Stimulated activated naive B cell treated with anti-CD40 and anti-IgM and Interleukin-4, amounts not matched to agents 10 μg/mL and 1 μg/mL and 100 μg/mL, for 72 hours (primary cell): ENCODE measurements at regions not wholly inside any gene's neighbourhood (a gene's known extent, or its start where the extent isn't known, plus 50 kb on each side); places are given as distances from the start of the nearest gene placed in this dataset.

Source experiments
- ATAC-seq, 2 donors: fragments of 150-1000 bp; cut with Tn5 transposase; replicated peaks; 2 replicates each; pipeline ENCODE4 v1.10.0; 2021; ENCODE audit warnings: moderate library complexity in 1 of 2
- DNase-seq: peaks from one replicate; pipeline ENCODE4 v3.0.0; 2021
- H3K27ac Mint-ChIP-seq: one replicate; pipeline ENCODE4 v1.8.0; 2022; ENCODE audit warnings: mild to moderate bottlenecking, mixed read lengths
- H3K27me3 Mint-ChIP-seq, 2 donors: one replicate each; pipeline ENCODE4 v1.8.0; 2022; ENCODE audit warnings: mixed read lengths in 2 of 2
- H3K36me3 Mint-ChIP-seq, 2 donors: one replicate each; pipeline ENCODE4 v1.8.0; 2022; ENCODE audit warnings: mixed read lengths in 2 of 2, mild to moderate bottlenecking in 1 of 2
- H3K4me1 Mint-ChIP-seq, 2 donors: one replicate each; pipeline ENCODE4 v1.8.0; 2022; ENCODE audit warnings: mixed read lengths in 2 of 2, mild to moderate bottlenecking in 1 of 2
- H3K4me3 Mint-ChIP-seq, 2 donors: one replicate each; pipeline ENCODE4 v1.8.0; 2022; ENCODE audit warnings: mild to moderate bottlenecking in 2 of 2, mixed read lengths in 2 of 2, moderate library complexity in 1 of 2
- H3K9me3 Mint-ChIP-seq, 2 donors: one replicate each; pipeline ENCODE4 v1.8.0; 2022; ENCODE audit warnings: mixed read lengths in 2 of 2, mild to moderate bottlenecking in 1 of 2

- H3K27me3 Mint-ChIP-seq, result no peaks in the 10 kb centered on the region
- no peaks in the 10 kb centered on the region for H3K9me3 Mint-ChIP-seq
- no peaks in the 10 kb centered on the region for H3K4me1 Mint-ChIP-seq
Observed at GRCh38 chrY:19055232-19056137, 281.9 kb upstream of the HSFY2 start.

GRCh38 chrY:19053806-19054205 lies 280.3 kb upstream of the HSFY2 start:
- H3K4me3 Mint-ChIP-seq, result no peak overlapping the region
- H3K9me3 Mint-ChIP-seq, result no peaks in the 10 kb centered on the region
- DNase-seq (no peak), ATAC-seq (no peak)
- H3K27me3 Mint-ChIP-seq, result no peaks in the 10 kb centered on the region
- no peaks in the 10 kb centered on the region for H3K36me3 Mint-ChIP-seq
- H3K4me1 Mint-ChIP-seq, result peaks cover 0 to 3% of the 10 kb centered on the region in 2 donors
- no peak overlapping the region for H3K27ac Mint-ChIP-seq

More at GRCh38 chrY:19055232-19056137, 281.9 kb upstream of the HSFY2 start:
- Mint-ChIP-seq H3K27ac (no peak overlapping the region), H3K36me3 (no peaks in the 10 kb centered on the region), H3K4me3 (no peak overlapping the region)
- no peak for ATAC-seq
- DNase-seq, result no peak

GRCh38 chrY:19051021-19051420 lies 277.5 kb upstream of the HSFY2 start:
- Mint-ChIP-seq H3K36me3 (no peaks in the 10 kb centered on the region), H3K27me3 (no peaks in the 10 kb centered on the region), H3K9me3 (no peaks in the 10 kb centered on the region), H3K4me1 (peaks cover 0 to 5% of the 10 kb centered on the region in 2 donors), H3K4me3 (no peak overlapping the region), H3K27ac (no peak overlapping the region)
- no peak for ATAC-seq
- DNase-seq, result no peak

- ATAC-seq (no peak), DNase-seq (no peak)
- H3K27ac Mint-ChIP-seq, result no peak overlapping the region
- peaks cover 0 to 3% of the 10 kb centered on the region in 2 donors for H3K9me3 Mint-ChIP-seq
- H3K4me3 Mint-ChIP-seq, result no peak overlapping the region
- no peaks in the 10 kb centered on the region for H3K4me1 Mint-ChIP-seq
- H3K36me3 Mint-ChIP-seq, result peaks cover 0 to 10% of the 10 kb centered on the region in 2 donors
- H3K27me3 Mint-ChIP-seq, result no peaks in the 10 kb centered on the region
Observed at GRCh38 chrY:19042984-19043442, 269.5 kb upstream of the HSFY2 start.

- H3K4me3 Mint-ChIP-seq, result no peak overlapping the region
- ATAC-seq, result no peak
- no peaks in the 10 kb centered on the region for H3K27me3 Mint-ChIP-seq
- no peak overlapping the region for H3K27ac Mint-ChIP-seq
- peaks cover 0 to 3% of the 10 kb centered on the region in 2 donors for H3K9me3 Mint-ChIP-seq
- peaks cover 0 to 10% of the 10 kb centered on the region in 2 donors for H3K36me3 Mint-ChIP-seq
- H3K4me1 Mint-ChIP-seq, result no peaks in the 10 kb centered on the region
- no peak for DNase-seq
Observed at GRCh38 chrY:19042306-19042958, 268.9 kb upstream of the HSFY2 start.

GRCh38 chrY:19026631-19027030 lies 253.1 kb upstream of the HSFY2 start:
- H3K27ac Mint-ChIP-seq, result no peak overlapping the region
- ATAC-seq (no peak), DNase-seq (no peak)
- no peaks in the 10 kb centered on the region for H3K9me3 Mint-ChIP-seq
- H3K36me3 Mint-ChIP-seq, result no peaks in the 10 kb centered on the region
- no peak overlapping the region for H3K4me3 Mint-ChIP-seq
- H3K27me3 Mint-ChIP-seq, result no peaks in the 10 kb centered on the region
- no peaks in the 10 kb centered on the region for H3K4me1 Mint-ChIP-seq

- H3K27me3 Mint-ChIP-seq, result no peaks in the 10 kb centered on the region
- no peaks in the 10 kb centered on the region for H3K4me1 Mint-ChIP-seq
- H3K27ac Mint-ChIP-seq, result no peak overlapping the region
- ATAC-seq, result no peak
- DNase-seq, result no peak
- H3K36me3 Mint-ChIP-seq, result no peaks in the 10 kb centered on the region
- H3K9me3 Mint-ChIP-seq, result no peaks in the 10 kb centered on the region
- no peak overlapping the region for H3K4me3 Mint-ChIP-seq
Observed at GRCh38 chrY:19023934-19024333, 250.4 kb upstream of the HSFY2 start.

- Mint-ChIP-seq H3K27ac (no peak overlapping the region), H3K9me3 (no peaks in the 10 kb centered on the region), H3K4me3 (no peak overlapping the region), H3K36me3 (no peaks in the 10 kb centered on the region), H3K27me3 (no peaks in the 10 kb centered on the region), H3K4me1 (peaks cover 0 to 5% of the 10 kb centered on the region in 2 donors)
- no peak for ATAC-seq
- no peak for DNase-seq
Observed at GRCh38 chrY:19020193-19020592, 246.7 kb upstream of the HSFY2 start.

GRCh38 chrY:19016990-19017389 lies 243.5 kb upstream of the HSFY2 start:
- no peak for DNase-seq
- Mint-ChIP-seq H3K27me3 (no peaks in the 10 kb centered on the region), H3K27ac (no peak overlapping the region), H3K4me3 (no peak overlapping the region), H3K9me3 (no peaks in the 10 kb centered on the region), H3K36me3 (no peaks in the 10 kb centered on the region), H3K4me1 (peaks cover 0 to 12% of the 10 kb centered on the region in 2 donors)
- no peak for ATAC-seq

- DNase-seq (no peak), ATAC-seq (peak in 1 of 2 donors; percentile 58)
- no peak overlapping the region for H3K4me3 Mint-ChIP-seq
- H3K4me1 Mint-ChIP-seq, result peaks cover 0 to 12% of the 10 kb centered on the region in 2 donors
- H3K27me3 Mint-ChIP-seq, result no peaks in the 10 kb centered on the region
- no peak overlapping the region for H3K27ac Mint-ChIP-seq
- no peaks in the 10 kb centered on the region for H3K9me3 Mint-ChIP-seq
- H3K36me3 Mint-ChIP-seq, result no peaks in the 10 kb centered on the region
Observed at GRCh38 chrY:19015854-19016253, 242.3 kb upstream of the HSFY2 start.

- DNase-seq (no peak), ATAC-seq (no peak)
- Mint-ChIP-seq H3K36me3 (no peaks in the 10 kb centered on the region), H3K27ac (no peak overlapping the region), H3K4me1 (peaks cover 0 to 12% of the 10 kb centered on the region in 2 donors), H3K27me3 (no peaks in the 10 kb centered on the region), H3K9me3 (no peaks in the 10 kb centered on the region), H3K4me3 (no peak overlapping the region)
Observed at GRCh38 chrY:19015213-19015612, 241.7 kb upstream of the HSFY2 start.

GRCh38 chrY:19012985-19013384 lies 239.4 kb upstream of the HSFY2 start:
- H3K36me3 Mint-ChIP-seq, result peaks cover 0 to under 1% of the 10 kb centered on the region in 2 donors

GRCh38 chrY:19011605-19012090 lies 238.1 kb upstream of the HSFY2 start:
- no peak overlapping the region for H3K4me3 Mint-ChIP-seq
- peak in 1 of 2 donors; percentile 67 for ATAC-seq
- H3K27me3 Mint-ChIP-seq, result no peaks in the 10 kb centered on the region
- H3K27ac Mint-ChIP-seq, result no peak overlapping the region
- peaks cover 0 to 1% of the 10 kb centered on the region in 2 donors for H3K36me3 Mint-ChIP-seq
- DNase-seq, result no peak
- no peaks in the 10 kb centered on the region for H3K9me3 Mint-ChIP-seq
- peaks cover 0 to 12% of the 10 kb centered on the region in 2 donors for H3K4me1 Mint-ChIP-seq

More at GRCh38 chrY:19012985-19013384, 239.4 kb upstream of the HSFY2 start:
- ATAC-seq (no peak), DNase-seq (no peak)
- H3K4me1 Mint-ChIP-seq, result peaks cover 0 to 12% of the 10 kb centered on the region in 2 donors
- no peak overlapping the region for H3K27ac Mint-ChIP-seq
- no peaks in the 10 kb centered on the region for H3K9me3 Mint-ChIP-seq
- H3K27me3 Mint-ChIP-seq, result no peaks in the 10 kb centered on the region
- no peak overlapping the region for H3K4me3 Mint-ChIP-seq

GRCh38 chrY:19006234-19006633 lies 232.7 kb upstream of the HSFY2 start:
- Mint-ChIP-seq H3K36me3 (peaks cover 0 to 1% of the 10 kb centered on the region in 2 donors), H3K27ac (no peak overlapping the region), H3K4me1 (no peaks in the 10 kb centered on the region), H3K27me3 (no peaks in the 10 kb centered on the region), H3K9me3 (no peaks in the 10 kb centered on the region), H3K4me3 (no peak overlapping the region)
- no peak for ATAC-seq
- DNase-seq, result no peak
